ENCODE measurements at regions not wholly inside any gene's neighbourhood (a gene's known extent, or its start where the extent isn't known, plus 50 kb on each side); places are given as distances from the start of the nearest gene placed in this dataset.
"Not testable (repeated sequence)": the region's sequence is repeated elsewhere in the genome, so short reads cannot be mapped to it uniquely, and the experiment has no call there.

DNA sequence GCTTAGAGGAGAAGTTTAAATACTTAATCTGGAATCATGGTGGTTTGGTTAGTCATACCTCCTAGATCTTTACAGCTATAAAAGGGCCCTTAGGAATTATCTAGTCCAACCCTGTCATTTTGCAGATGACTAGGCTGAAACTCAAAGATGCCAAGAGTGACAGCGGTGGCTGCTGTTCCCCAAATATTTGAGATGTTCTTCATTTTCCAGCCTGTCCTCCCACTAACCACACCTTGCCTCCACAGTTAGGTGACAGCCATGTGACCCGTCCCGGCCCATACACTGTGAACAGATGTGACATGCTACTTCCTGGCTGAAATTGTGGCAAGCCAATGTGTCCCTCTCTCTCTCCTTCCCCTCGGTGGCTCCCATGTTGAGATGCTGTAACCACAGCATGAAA lies 225.5 kb upstream of the IPO5 start:
- no peak for DNase-seq

DNA sequence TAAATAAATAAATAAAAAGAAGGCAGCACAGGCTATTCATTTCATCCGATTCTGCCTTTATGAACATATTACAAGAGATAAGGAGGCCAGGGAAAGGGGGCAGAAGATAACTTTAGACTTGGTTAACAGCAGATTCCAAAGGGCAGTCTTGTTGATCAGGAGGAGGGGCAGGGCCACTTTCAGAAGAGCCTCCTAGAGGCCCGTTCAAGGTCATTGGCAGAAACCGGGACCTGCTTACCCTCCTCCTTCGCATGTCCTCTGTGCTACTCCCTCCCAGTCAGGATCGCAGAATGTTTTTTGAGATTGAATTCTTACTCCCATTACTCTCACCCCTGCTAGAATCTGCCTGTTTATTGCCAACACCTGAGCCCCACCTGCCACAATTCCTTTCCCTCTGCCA lies 217.0 kb upstream of the IPO5 start:
- no peak for DNase-seq

DNA sequence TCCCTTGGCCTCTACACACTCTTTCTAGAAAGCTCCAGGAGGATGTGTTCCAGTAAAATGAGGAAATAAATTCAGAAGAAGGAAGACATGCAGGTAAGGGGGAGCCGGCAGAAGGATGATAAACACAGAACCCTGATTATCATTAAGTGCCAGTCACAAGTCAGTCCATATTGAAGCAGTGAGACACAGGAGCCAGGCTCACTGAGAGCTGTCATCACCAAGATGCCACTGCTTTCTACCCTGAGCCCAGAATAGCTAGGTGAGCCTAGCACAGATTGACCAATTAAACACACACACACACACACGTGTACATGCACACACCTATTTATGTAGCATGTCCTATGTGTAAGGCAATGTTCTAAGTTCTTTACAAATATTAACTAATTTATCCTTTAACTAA lies 211.4 kb upstream of the IPO5 start:
- no peak for DNase-seq

DNA sequence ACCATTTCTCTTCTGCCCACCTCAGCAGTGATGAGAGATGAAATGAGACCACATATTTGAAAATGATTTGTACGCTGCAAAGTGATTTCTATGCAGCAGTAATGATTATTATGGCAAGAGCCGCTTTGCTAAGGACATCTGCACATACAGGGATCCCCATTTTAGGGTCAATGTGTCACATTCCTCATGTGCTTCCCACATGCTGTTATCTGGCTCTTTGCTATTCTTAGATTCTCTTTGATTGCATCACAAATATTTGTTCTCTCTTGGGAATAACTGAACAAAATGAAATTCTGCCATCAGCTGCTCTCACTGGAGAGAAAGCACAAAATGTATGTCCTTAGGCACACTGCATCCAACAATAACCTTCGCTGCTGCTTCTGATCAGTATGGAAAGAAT lies 209.5 kb upstream of the IPO5 start:
- no peak for DNase-seq

DNA sequence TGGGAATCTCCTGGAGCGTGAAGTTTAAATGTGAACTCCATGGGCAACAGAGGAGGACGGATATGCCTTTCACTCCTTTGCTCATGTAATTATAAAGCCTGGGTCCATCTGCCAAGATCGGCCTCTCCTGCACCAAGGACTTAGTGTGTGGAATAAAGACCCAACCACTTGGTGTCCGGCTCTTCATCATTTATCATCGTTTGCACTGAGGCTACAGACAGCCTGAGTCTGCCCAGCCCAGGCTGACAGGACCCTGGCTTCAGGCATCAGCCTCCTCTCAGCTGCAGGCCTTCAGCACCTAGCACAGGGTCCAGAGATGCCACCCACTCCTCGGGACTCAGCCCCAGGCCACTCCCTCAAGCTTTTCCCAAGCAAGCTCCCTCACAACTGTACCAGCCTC lies 206.8 kb upstream of the IPO5 start:
- DNase-seq: no peak

DNA sequence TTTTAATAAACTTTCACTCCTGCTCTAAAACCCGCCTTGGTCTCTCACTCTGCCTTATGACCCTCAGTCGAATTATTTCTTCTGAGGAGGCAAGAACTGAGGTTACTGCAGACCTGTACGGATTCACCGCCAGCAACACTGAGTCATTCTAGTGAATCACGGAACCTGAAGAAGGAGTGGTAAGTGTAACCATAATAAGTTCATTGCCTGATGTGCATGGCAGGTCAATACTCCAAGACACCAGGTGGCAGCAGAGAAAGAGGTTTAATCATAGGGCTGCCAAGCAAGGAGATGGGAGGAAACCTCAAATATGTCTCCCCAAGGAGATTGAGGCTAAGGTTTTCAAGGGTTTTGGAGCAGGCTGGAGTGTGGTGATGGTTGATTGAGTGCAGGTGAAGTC lies 204.3 kb upstream of the IPO5 start:
- DNase-seq: no peak

DNA sequence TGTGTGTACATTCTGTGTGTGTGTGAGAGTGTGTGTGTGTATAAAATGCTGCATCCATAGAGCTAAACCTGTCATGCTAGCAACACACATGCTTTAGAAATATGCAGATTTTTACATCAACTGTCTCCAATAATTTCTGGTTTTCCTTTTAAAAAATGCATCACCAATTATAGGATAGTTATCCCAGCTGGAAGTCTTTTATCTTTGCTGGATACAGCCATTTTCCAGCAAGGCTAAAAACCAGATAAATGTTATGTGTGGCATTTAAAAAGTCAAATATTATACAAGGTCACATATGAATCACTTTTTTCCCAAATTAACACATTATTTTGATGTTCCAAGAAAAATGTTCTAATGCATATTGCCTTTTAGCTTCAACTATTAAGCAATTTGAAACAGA lies 202.0 kb upstream of the IPO5 start:
- no peak for DNase-seq

DNA sequence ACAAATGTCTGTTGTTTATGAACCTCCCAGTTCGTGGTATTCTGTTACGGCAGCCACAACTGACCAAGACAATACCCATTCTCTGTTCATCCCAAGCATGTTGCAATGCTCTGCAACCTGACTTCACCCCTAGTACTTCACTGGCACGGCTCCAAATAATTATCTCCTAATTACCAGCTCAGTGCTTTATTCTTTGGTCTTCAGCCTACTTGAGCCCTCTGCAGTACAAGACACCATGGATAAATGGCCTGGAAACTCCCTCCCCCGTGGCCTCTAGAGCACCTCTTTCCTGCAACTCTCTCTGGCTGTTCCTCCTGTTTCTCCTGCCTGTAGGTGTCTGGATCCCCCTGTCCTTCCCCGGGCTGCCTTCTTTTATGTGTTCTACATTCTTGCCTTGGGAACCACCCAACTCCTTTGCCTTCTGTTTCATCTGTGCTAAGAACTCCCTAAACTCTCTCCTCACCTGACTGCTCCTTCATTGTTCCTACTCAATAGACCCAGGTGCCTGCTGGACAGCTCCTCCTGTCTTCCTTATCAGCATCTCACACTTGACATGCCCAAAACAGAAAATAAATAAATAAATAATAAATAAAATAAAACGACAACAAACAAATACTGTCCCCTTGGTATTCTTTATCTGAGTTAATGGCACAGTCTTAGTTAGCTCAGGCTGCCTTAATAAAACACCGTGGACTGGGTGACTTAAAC lies 200.4 kb upstream of the IPO5 start:
- DNase-seq: peak; percentile 50

DNA sequence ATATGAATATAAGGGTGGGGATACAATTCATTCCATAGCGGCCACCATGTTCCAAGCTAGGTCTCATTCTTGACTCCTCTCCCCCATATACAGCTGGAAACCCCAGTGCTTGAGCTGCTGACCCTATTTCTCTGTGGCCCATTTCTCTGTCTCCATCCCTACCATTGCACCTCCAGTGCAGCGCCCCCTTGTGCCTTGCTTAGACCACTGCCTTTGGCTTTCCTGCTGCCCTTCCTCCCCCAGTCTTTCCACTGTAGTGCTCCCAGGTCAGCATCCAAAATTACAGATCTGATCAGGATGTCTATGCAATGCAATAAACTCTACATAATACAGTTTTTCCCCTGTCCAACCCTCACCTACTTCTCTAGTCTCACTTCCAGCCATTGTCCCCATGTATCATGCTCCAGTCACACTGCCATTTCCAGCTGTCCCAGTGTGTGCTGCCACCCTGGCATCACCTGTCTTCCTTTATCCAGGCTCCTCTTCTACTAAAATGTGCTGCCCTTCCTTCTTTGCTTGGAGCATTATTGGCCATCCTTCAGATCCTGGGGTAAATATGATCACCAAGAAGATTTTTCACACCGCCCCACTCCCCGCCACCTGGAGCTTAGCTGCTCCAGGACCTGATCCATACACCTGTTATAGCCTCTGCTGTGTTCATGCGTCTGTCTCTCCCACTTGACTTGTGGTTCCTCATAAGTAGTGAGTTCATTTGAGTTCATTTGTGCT lies 199.4 kb upstream of the IPO5 start:
- DNase-seq: no peak

DNA sequence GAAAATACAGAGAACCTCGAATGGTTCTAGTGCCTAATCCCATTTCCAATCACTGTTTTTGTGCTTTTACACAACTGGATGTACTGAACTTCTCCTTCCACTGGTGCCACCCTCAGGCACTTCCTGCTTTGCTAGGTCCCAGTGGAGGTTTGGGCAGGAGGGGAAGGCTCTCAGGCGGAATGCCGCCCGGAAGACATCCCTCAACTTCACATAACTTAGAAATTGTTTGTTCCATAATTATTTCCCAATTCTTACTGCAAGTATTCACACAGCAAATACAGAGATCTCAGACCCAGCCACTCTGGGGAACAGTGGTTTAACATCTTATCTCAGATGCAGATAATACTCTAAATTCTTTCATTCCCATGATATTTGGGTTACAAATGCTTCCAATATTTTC lies 195.7 kb upstream of the IPO5 start:
- no peak for DNase-seq

DNA sequence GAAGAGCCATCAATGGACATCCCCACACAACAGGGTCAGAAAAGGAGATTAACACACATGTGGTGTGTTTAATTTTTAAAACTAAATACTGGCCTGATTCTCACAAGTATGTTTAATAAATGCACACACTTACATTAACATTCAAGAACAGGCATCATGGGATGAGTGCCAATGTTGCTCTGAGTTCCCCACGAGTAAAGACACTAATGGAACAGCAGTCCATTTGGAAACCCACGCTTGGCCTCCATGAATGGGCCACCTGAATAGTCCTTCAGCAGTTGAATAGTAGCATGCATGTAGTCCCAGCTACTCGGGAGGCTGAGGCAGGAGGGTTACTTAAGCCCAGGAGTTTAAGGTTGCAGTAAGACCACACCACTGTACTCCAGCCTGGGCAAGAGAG lies 195.2 kb upstream of the IPO5 start:
- DNase-seq: no peak

DNA sequence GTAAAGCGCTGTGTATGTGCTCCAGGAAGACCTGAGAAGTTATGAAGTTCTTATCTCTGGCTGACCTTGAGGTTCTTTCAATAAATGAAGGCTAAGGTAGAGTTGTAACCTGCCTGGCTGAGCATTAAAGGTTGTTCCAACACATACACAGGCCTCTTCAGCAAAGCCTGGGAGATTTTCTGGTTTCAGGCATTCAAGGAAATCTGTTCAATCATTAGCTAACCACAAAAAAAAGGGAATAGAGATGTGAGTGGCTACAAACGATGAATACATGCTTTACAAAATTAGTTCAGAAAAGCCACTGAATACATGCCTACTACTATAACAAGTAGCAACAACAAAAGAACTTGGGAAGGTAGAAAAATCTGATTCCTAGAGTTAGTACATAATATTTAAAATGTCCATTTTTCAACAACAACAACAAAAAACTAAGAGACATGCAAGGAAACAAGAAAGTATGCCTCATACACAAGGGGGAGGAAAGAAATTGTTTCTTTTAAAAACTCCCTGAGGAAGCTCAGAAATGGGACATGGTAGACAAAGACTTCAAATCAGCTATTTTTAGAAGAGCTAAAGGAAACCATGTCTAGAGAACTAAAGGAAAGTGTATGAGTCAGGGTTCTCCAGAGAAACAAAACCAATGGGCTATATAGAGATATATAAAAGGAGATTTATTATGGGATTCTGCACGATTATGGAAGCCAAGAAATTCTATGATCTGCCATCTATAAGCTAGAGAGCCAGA lies 191.5 kb upstream of the IPO5 start:
- DNase-seq: no peak

DNA sequence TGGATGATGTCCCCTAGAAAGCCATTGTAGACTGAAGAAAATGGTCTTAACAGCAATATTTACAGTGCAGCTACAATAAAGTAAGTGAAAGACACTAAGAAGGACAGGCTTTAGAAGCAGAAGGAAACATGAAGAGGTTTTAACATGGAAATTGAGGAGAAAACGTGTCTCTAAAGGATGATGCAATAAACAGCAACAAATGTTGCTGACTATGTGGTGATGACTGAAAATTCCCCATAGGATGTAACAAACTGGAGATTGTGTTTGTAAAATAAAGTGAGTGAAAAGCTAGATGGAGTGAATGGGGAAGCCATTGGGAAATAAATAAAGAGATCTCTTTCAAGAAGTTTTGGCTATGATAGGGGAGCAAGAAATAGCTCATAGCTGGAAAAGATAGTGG lies 186.7 kb upstream of the IPO5 start:
- no peak for DNase-seq

DNA sequence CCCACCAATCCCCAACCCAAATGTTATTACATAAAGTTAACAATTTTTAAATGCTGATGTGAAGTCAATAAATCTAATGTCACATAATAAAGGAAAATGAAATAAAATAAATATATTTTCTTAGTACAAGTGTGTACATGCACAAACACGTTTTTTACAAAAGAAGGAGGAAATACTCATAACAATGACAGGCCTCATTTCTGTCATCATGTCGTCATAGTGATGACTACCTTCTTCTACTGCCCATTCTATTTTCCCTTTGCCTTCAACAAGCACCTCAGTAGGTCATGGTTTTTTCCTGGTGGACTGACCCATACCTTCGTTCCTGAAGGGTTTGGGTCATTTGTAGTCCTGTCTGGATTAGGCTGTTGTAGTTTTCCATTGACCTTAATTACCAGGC lies 185.3 kb upstream of the IPO5 start:
- no peak for DNase-seq

DNA sequence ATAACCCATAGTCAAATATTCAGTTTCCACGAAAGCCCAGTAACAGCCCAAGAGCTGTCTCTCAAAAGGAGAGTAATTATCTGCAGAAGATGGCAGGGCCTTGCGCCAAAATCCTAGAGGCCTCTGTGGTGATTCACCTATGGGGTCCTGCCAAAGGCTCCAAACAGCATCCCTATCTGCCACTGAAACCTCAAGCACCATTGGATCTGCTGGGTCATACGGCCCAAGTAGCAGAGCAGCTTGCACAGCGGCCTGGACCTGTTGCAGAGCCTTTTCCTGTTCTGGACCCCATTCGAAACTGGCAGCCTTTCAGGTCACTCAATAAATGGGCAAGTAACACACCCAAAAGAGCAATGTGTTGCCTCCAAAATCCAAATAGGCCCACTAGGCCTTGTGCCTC lies 183.2 kb upstream of the IPO5 start:
- DNase-seq: not testable (repeated sequence)

DNA sequence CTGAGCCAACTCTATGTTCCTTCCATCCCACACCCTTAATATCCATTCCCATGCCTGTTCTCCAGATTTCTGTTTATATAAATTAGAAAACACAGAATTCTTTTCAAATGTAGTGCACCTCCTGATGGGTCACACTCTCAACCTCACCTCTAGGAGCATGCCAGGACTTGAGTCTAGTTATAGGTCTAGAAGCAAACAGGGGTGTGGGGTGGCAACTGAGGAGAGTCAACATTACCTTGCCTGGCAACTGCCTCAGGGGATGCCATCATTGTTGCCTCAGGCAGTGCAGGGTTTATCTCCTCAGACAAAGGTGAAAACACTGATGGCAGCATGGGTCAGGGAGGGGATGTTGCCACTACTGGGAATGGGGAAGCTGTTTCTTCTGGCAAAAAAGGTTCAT lies 181.0 kb upstream of the IPO5 start:
- not testable (repeated sequence) for DNase-seq

DNA sequence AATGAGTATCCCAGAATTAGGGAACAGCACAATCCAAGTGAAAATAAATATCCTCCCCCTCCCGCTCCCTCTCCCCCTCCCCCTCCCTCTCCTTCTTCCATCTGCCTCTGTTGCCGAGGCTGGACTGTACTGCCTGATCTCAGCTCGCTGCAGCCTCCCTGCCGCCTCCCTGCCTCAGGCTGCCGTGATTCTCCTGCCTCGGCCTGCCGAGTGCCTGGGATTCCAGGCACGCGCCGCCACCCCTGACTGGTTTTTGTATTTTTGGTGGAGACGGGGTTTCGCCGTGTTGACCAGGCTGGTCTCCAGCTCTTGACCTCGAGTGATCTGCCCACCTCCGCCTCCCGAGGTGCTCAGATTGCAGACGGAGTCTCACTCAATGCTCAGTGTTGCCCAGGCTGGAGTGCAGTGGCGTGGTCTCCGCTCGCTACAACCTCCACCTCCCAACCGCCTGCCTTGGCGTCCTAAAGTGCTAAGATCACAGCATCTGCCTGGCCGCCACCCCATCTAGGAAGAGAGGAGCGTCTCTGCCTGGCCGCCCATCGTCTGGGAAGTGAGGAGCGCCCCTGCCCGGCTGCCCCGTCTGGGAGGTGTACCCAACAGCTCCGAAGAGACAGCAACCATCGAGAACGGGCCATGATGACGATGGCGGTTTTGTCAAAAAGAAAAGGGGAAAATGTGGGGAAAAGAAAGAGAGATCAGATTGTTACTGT lies 178.9 kb upstream of the IPO5 start:
- not testable (repeated sequence) for DNase-seq

DNA sequence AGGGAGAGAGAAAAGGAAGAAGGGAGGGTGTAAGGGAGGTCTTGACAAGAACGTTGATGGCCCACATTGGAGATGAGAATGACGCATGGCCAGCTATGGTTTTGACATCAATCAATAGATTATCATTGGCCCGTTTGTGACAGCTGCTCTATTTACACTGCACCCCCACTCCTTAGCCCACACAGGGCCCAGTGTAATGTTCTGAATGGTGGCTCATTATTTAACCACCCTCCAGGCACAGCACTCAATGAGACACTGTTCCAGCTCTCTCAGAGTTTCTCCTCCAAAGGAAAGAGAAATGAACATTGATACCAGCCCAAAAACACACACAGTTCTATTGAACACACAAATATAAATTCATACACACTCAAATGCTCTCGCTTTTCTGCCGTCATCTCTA lies 173.0 kb upstream of the IPO5 start:
- DNase-seq: no peak

DNA sequence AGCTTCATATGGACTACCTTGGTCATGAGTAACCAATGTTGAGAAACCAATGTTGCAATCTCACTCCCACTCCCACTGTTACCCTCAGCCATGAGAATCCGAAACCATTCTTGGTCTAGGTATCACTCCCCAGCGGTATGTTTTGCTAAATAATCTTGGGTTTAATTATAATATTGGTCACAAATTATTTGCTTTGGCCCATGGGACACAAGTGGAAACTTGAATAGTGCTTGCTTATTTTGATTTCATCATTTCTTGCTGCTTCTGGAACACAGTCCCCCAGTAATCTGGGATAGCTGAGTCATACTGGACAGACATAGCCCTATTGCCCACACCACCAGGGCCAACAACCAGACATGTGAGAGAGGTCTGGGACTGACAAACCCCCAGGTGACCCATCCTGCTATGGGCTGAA lies 171.6 kb upstream of the IPO5 start:
- no peak for DNase-seq

DNA sequence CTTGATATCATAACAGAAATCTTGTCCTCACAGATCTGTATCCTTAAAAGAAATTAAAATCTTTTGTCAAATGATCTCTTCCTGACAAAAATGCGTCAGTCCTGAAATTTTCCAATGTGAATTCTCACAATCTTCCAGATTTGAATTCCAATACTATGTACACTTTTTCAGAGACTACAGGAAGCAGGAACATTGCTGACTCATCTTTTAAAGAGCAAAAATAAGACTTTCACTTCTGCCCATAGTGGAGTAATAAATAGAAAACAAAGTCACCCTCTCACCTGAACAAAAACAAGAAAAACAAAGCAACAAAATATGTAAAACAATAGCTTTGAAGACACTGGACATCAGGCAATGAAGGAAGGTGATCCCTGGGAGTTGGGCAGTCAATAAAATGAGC lies 167.0 kb upstream of the IPO5 start:
- no peak for DNase-seq

DNA sequence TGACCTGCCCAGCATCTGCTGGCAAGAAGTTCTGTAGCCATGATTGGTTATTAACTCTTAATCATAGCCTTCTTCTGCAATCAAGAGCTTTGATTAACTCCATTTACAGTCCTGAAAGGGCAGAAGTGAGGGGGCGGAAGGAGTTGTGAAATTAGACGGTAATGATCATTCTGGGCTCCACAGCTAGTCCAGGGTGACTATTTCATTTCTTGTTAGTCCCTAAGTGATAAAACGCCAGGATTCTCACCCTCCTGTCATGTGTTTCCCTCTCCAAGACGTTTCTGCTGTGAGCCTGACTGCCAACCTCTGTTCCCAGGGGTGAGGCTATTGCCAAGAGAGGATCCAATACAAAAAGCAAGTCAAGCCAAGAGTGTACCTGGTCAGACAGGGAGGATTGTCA lies 155.9 kb upstream of the IPO5 start:
- DNase-seq: no peak

DNA sequence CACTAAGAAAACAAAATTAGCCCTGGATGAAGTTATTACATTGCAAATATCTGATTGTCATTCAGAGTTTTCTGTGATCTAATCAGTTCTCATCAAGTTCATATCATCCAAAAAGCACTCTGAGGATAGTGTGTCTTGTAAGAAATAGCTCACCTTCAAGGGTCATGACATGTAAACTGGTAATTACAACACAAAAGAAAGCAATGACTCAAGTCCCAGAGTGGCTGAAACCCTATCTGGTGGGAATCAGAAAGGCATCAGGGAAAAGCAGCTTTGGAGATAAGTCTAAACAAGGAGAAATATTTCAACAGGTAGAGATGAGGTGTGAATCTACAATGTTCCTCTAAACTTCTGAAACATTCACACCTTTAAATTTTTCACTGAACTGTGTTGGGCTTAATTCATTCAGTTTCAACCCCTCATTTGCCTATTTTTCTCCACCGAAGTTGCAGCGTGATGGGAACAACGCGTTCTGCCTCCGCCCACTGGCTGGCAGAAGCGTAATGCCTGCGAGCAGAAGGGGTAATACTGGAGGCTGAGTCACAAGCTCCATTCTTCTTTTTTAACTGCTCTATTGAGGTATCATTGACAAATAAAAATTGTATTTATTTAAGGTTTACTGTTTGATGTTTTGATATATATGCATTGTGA lies 155.2 kb upstream of the IPO5 start:
- no peak for DNase-seq

DNA sequence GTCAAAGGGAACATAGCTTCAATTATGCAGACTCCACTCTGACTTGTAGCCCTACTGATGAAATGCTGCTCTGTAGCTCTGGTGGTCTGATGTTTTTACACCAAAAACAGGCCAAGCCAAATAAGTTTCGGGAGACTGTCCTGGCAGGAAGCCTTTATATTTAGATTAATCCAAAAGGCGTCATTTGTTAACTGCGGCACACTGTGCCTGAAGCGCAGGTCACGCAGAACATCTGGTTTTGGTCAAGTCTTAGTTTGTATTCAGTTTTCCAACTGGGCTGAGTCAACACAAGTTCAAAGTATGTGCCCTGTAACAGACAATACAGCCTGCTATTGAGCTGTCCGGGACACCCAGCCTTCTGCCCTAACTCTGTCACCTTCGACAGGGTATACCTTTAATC lies 154.6 kb upstream of the IPO5 start:
- DNase-seq: no peak

Measured in NCI-H1105 (cell line).